ENCODE measurements at regions not wholly inside any gene's neighbourhood (a gene's known extent, or its start where the extent isn't known, plus 50 kb on each side); places are given as distances from the start of the nearest gene placed in this dataset.

DNA sequence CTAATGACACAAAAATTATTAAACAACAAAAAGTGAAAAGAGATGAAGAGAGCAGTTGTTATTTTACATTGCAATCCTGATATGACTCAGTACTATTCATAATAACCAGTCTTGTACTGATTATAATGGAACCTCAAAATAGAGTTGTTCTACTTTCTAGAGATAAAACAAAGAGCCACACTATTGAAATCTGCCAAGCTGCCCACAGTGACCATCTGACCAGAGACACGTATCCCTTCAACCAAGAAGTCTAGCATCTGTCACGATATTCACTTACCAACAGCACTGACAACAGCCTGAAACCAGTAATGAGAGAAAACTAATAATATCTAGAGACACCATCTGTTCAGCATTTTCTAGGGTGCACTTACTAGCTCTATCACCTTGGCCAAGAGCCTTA, 466.7 kb downstream of the NKX6-1 start:
- intact Hi-C loops (cut with DNase I), result no loop called here

GRCh38 chr4:84031401-84031800, 467.7 kb downstream of the NKX6-1 start:
- intact Hi-C loops (cut with DNase I), result no loop called here
- no peaks in the 10 kb centered on the region for H3K36me3 ChIP-seq
- no peaks in the 10 kb centered on the region for H3K27me3 ChIP-seq
- no peak for DNase-seq (ENCODE audit: extremely low spot score)
- H3K9me3 ChIP-seq, result peaks cover 0 to 3% (median 0%) of the 10 kb centered on the region in 4 donors
- H3K4me1 ChIP-seq, result no peaks in the 10 kb centered on the region
- TF ChIP-seq POLR2AphosphoS5 (IDR thresholded peaks at IDR 0.05) (no peak), POLR2A (IDR thresholded peaks at IDR 0.05; ENCODE audit: low read depth) (no peak), EP300 (IDR thresholded peaks at IDR 0.05) (no peak)
- TF ChIP-seq, protein P1, sequence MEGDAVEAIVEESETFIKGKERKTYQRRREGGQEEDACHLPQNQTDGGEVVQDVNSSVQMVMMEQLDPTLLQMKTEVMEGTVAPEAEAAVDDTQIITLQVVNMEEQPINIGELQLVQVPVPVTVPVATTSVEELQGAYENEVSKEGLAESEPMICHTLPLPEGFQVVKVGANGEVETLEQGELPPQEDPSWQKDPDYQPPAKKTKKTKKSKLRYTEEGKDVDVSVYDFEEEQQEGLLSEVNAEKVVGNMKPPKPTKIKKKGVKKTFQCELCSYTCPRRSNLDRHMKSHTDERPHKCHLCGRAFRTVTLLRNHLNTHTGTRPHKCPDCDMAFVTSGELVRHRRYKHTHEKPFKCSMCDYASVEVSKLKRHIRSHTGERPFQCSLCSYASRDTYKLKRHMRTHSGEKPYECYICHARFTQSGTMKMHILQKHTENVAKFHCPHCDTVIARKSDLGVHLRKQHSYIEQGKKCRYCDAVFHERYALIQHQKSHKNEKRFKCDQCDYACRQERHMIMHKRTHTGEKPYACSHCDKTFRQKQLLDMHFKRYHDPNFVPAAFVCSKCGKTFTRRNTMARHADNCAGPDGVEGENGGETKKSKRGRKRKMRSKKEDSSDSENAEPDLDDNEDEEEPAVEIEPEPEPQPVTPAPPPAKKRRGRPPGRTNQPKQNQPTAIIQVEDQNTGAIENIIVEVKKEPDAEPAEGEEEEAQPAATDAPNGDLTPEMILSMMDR (IDR thresholded peaks at IDR 0.05), result no peak
- WGBS, result 79% methylated on average over 4 of the region's 4 CpGs
- H3K27ac ChIP-seq (replicated peaks in 1 of 4), result no peak overlapping the region
- H3K4me3 ChIP-seq, result no peak overlapping the region

More for the DNA sequence above, 466.7 kb downstream of the NKX6-1 start:
- WGBS, result 83% methylated on average over 2 of the region's 2 CpGs
- Histone ChIP-seq H3K4me1 (no peaks in the 10 kb centered on the region), H3K9me3 (no peaks in the 10 kb centered on the region), H3K27me3 (no peaks in the 10 kb centered on the region), H3K36me3 (no peaks in the 10 kb centered on the region), H3K27ac (replicated peaks in 1 of 4) (no peak overlapping the region), H3K4me3 (no peak overlapping the region)
- no peak for DNase-seq (ENCODE audit: extremely low spot score)
- TF ChIP-seq POLR2A (IDR thresholded peaks at IDR 0.05; ENCODE audit: low read depth), result no peak
- TF ChIP-seq, protein P1 (IDR thresholded peaks at IDR 0.05), result no peak
- no peak for TF ChIP-seq POLR2AphosphoS5 (IDR thresholded peaks at IDR 0.05)
- no peak for TF ChIP-seq EP300 (IDR thresholded peaks at IDR 0.05)

GRCh38 chr4:84028340-84028739, 470.8 kb downstream of the NKX6-1 start:
- H3K9me3 ChIP-seq, result peaks cover 0 to 3% (median 0%) of the 10 kb centered on the region in 4 donors
- H3K27me3 ChIP-seq, result no peaks in the 10 kb centered on the region
- no peak overlapping the region for H3K27ac ChIP-seq (replicated peaks in 1 of 4)
- no peaks in the 10 kb centered on the region for H3K4me1 ChIP-seq
- TF ChIP-seq, protein P1 (IDR thresholded peaks at IDR 0.05), result no peak
- no peak for TF ChIP-seq EP300 (IDR thresholded peaks at IDR 0.05)
- no peak for TF ChIP-seq POLR2AphosphoS5 (IDR thresholded peaks at IDR 0.05)
- no peak for TF ChIP-seq POLR2A (IDR thresholded peaks at IDR 0.05; ENCODE audit: low read depth)
- H3K4me3 ChIP-seq, result no peak overlapping the region
- no peak for DNase-seq (ENCODE audit: extremely low spot score)
- no peaks in the 10 kb centered on the region for H3K36me3 ChIP-seq
- WGBS, result 100% methylated on average over 1 of the region's 2 CpGs
- intact Hi-C loops (cut with DNase I), result no loop called here

GRCh38 chr4:84024405-84024804, 474.7 kb downstream of the NKX6-1 start:
- peaks cover 0 to 7% (median 5%) of the 10 kb centered on the region in 4 donors for H3K4me1 ChIP-seq
- H3K9me3 ChIP-seq, result peaks cover 0 to 3% (median 0%) of the 10 kb centered on the region in 4 donors
- no peak for DNase-seq (ENCODE audit: extremely low spot score)
- no peak overlapping the region for H3K4me3 ChIP-seq
- 68% methylated on average over 2 of the region's 2 CpGs for WGBS
- no peak overlapping the region for H3K27ac ChIP-seq (replicated peaks in 1 of 4)
- TF ChIP-seq EP300 (IDR thresholded peaks at IDR 0.05) (no peak), POLR2AphosphoS5 (IDR thresholded peaks at IDR 0.05) (no peak), POLR2A (IDR thresholded peaks at IDR 0.05; ENCODE audit: low read depth) (no peak)
- TF ChIP-seq, protein P1 (IDR thresholded peaks at IDR 0.05), result no peak
- intact Hi-C loops (cut with DNase I), result no loop called here
- H3K36me3 ChIP-seq, result no peaks in the 10 kb centered on the region
- H3K27me3 ChIP-seq, result no peaks in the 10 kb centered on the region

DNA sequence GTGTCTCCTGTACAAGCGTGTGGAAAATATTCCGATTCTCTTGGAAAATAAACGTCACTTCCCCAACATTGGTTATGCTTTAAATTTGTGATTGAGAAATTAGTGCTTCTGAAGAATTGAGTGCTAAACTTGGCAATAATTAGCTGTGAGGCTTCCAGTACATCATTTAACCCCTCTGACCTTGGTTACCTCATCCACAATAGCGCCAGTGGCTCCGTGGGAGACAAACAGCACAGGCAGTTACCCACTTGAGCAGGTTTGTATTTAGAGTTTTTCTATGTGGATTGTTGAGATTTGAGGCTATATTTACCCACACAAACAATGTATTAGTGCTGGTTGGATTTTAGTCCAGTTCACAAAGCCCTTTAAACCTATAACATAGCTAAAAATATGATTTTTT, 476.5 kb downstream of the NKX6-1 start:
- no peak overlapping the region for H3K27ac ChIP-seq (replicated peaks in 1 of 4)
- H3K9me3 ChIP-seq, result peaks cover 0 to 3% (median 0%) of the 10 kb centered on the region in 4 donors
- TF ChIP-seq, protein P1 (IDR thresholded peaks at IDR 0.05), result no peak
- TF ChIP-seq POLR2A (IDR thresholded peaks at IDR 0.05; ENCODE audit: low read depth), result no peak
- no peak for TF ChIP-seq EP300 (IDR thresholded peaks at IDR 0.05)
- no peak for TF ChIP-seq POLR2AphosphoS5 (IDR thresholded peaks at IDR 0.05)
- H3K4me1 ChIP-seq, result peaks cover 0 to 7% (median 5%) of the 10 kb centered on the region in 4 donors
- H3K4me3 ChIP-seq, result no peak overlapping the region
- no peaks in the 10 kb centered on the region for H3K27me3 ChIP-seq
- no peaks in the 10 kb centered on the region for H3K36me3 ChIP-seq
- WGBS, result 54% methylated on average over 5 of the region's 5 CpGs
- intact Hi-C loops (cut with DNase I), result no loop called here
- DNase-seq (ENCODE audit: extremely low spot score), result no peak
